ENCODE measurements at regions not wholly inside any gene's neighbourhood (a gene's known extent, or its start where the extent isn't known, plus 50 kb on each side); places are given as distances from the start of the nearest gene placed in this dataset.

GRCh38 chr6:146917979-146918378, 286.2 kb upstream of the STXBP5 start:
- no peaks in the 10 kb centered on the region for H3K36me3 Mint-ChIP-seq
- Histone ChIP-seq H3K27me3 (replicated peaks in 1 of 2; ENCODE audit: control insufficient read depth in 2 of 2, extremely low read depth in 1 of 2, insufficient read depth in 2 of 2, low read length in 1 of 2) (peaks cover 0 to 4% of the 10 kb centered on the region in 2 experiments), H3K27ac (ENCODE audit: low read length) (no peak overlapping the region), H3K9me3 (no peaks in the 10 kb centered on the region), H3K4me3 (ENCODE audit: control insufficient read depth in 1 of 2, extremely low read depth in 1 of 2, low read length in 1 of 2) (no peak overlapping the region), H3K4me1 (ENCODE audit: control insufficient read depth in 1 of 2, extremely low read depth in 1 of 2, insufficient read depth in 2 of 2, low read length in 2 of 2) (no peaks in the 10 kb centered on the region), H3K36me3 (ENCODE audit: control insufficient read depth in 2 of 2, extremely low read depth in 1 of 2, insufficient read depth in 1 of 2, low read length in 1 of 2) (no peaks in the 10 kb centered on the region)
- POLR2A ChIA-PET = no interaction called here
- no peak for DNase-seq
- peaks cover 0 to 5% (median 0%) of the 10 kb centered on the region in 3 donors for H3K4me1 Mint-ChIP-seq
- peaks cover 0 to 4% of the 10 kb centered on the region in 2 donors for H3K27me3 Mint-ChIP-seq
- WGBS (ENCODE audit: insufficient coverage) = no CpG with 5 or more reads among the region's 1 CpG
- no peak overlapping the region for H3K4me3 Mint-ChIP-seq
- CTCF ChIA-PET = no interaction called here
- H3K9me3 Mint-ChIP-seq = no peaks in the 10 kb centered on the region
- no peak for ATAC-seq (replicated peaks in 1 of 4)
- no peak overlapping the region for H3K27ac Mint-ChIP-seq

GRCh38 chr6:146919017-146919416, 285.2 kb upstream of the STXBP5 start:
- H3K27me3 Mint-ChIP-seq = peaks cover 0 to 2% of the 10 kb centered on the region in 2 donors
- no CpG with 5 or more reads among the region's 2 CpGs for WGBS (ENCODE audit: insufficient coverage)
- CTCF ChIA-PET = no interaction called here

GRCh38 chr6:146923205-146923833, 280.9 kb upstream of the STXBP5 start:
- no peaks in the 10 kb centered on the region for H3K9me3 ChIP-seq
- no peak overlapping the region for H3K27ac ChIP-seq (ENCODE audit: low read length)
- no peaks in the 10 kb centered on the region for H3K9me3 Mint-ChIP-seq
- H3K27me3 Mint-ChIP-seq = no peaks in the 10 kb centered on the region
- no peak for ATAC-seq (replicated peaks in 1 of 4)
- no peaks in the 10 kb centered on the region for H3K36me3 Mint-ChIP-seq
- no peaks in the 10 kb centered on the region for H3K4me1 Mint-ChIP-seq
- ChIA-PET POLR2A (no interaction called here), CTCF (interaction anchor here in 1 of 2 donors (0.6 kb wide), 1 partner anchor 61 kb away, joined by 4 read pairs; no protein-coding TSS in a partner anchor)
- DNase-seq = no peak
- no peak overlapping the region for H3K4me3 ChIP-seq (ENCODE audit: control insufficient read depth in 1 of 2, extremely low read depth in 1 of 2, low read length in 1 of 2)
- H3K4me1 ChIP-seq (ENCODE audit: control insufficient read depth in 1 of 2, extremely low read depth in 1 of 2, insufficient read depth in 2 of 2, low read length in 2 of 2) = no peaks in the 10 kb centered on the region
- H3K4me3 Mint-ChIP-seq = no peak overlapping the region
- no peaks in the 10 kb centered on the region for H3K27me3 ChIP-seq (replicated peaks in 1 of 2; ENCODE audit: control insufficient read depth in 2 of 2, extremely low read depth in 1 of 2, insufficient read depth in 2 of 2, low read length in 1 of 2)
- WGBS (ENCODE audit: insufficient coverage) = no CpG with 5 or more reads among the region's 2 CpGs
- H3K36me3 ChIP-seq (ENCODE audit: control insufficient read depth in 2 of 2, extremely low read depth in 1 of 2, insufficient read depth in 1 of 2, low read length in 1 of 2) = no peaks in the 10 kb centered on the region
- H3K27ac Mint-ChIP-seq = no peak overlapping the region

More at GRCh38 chr6:146919017-146919416, 285.2 kb upstream of the STXBP5 start:
- no peaks in the 10 kb centered on the region for H3K9me3 Mint-ChIP-seq
- no peak for ATAC-seq (replicated peaks in 1 of 4)
- POLR2A ChIA-PET = no interaction called here
- H3K36me3 ChIP-seq (ENCODE audit: control insufficient read depth in 2 of 2, extremely low read depth in 1 of 2, insufficient read depth in 1 of 2, low read length in 1 of 2) = no peaks in the 10 kb centered on the region
- peaks cover 0 to under 1% of the 10 kb centered on the region in 2 experiments for H3K27me3 ChIP-seq (replicated peaks in 1 of 2; ENCODE audit: control insufficient read depth in 2 of 2, extremely low read depth in 1 of 2, insufficient read depth in 2 of 2, low read length in 1 of 2)
- no peaks in the 10 kb centered on the region for H3K36me3 Mint-ChIP-seq
- no peak overlapping the region for H3K27ac ChIP-seq (ENCODE audit: low read length)
- H3K4me1 ChIP-seq (ENCODE audit: control insufficient read depth in 1 of 2, extremely low read depth in 1 of 2, insufficient read depth in 2 of 2, low read length in 2 of 2) = no peaks in the 10 kb centered on the region
- H3K4me3 ChIP-seq (ENCODE audit: control insufficient read depth in 1 of 2, extremely low read depth in 1 of 2, low read length in 1 of 2) = no peak overlapping the region
- peaks cover 0 to 3% (median 0%) of the 10 kb centered on the region in 3 donors for H3K4me1 Mint-ChIP-seq
- no peaks in the 10 kb centered on the region for H3K9me3 ChIP-seq
- H3K4me3 Mint-ChIP-seq = no peak overlapping the region
- DNase-seq = no peak
- no peak overlapping the region for H3K27ac Mint-ChIP-seq

- Histone ChIP-seq H3K9me3 (no peaks in the 10 kb centered on the region), H3K36me3 (ENCODE audit: control insufficient read depth in 2 of 2, extremely low read depth in 1 of 2, insufficient read depth in 1 of 2, low read length in 1 of 2) (no peaks in the 10 kb centered on the region), H3K27me3 (replicated peaks in 1 of 2; ENCODE audit: control insufficient read depth in 2 of 2, extremely low read depth in 1 of 2, insufficient read depth in 2 of 2, low read length in 1 of 2) (no peaks in the 10 kb centered on the region), H3K4me1 (ENCODE audit: control insufficient read depth in 1 of 2, extremely low read depth in 1 of 2, insufficient read depth in 2 of 2, low read length in 2 of 2) (no peaks in the 10 kb centered on the region), H3K27ac (ENCODE audit: low read length) (no peak overlapping the region), H3K4me3 (ENCODE audit: control insufficient read depth in 1 of 2, extremely low read depth in 1 of 2, low read length in 1 of 2) (no peak overlapping the region)
- Mint-ChIP-seq H3K9me3 (no peaks in the 10 kb centered on the region), H3K4me3 (no peak overlapping the region), H3K27ac (no peak overlapping the region), H3K27me3 (no peaks in the 10 kb centered on the region), H3K4me1 (no peaks in the 10 kb centered on the region), H3K36me3 (no peaks in the 10 kb centered on the region)
- POLR2A ChIA-PET = no interaction called here
- ATAC-seq (replicated peaks in 1 of 4) (no peak), DNase-seq (no peak)
- 40% methylated on average over 1 of the region's 3 CpGs for WGBS (ENCODE audit: insufficient coverage)
- CTCF ChIA-PET = no interaction called here
Measured at GRCh38 chr6:146925846-146926245, 278.4 kb upstream of the STXBP5 start.

- Histone ChIP-seq H3K27me3 (replicated peaks in 1 of 2; ENCODE audit: control insufficient read depth in 2 of 2, extremely low read depth in 1 of 2, insufficient read depth in 2 of 2, low read length in 1 of 2) (no peaks in the 10 kb centered on the region), H3K9me3 (no peaks in the 10 kb centered on the region), H3K36me3 (ENCODE audit: control insufficient read depth in 2 of 2, extremely low read depth in 1 of 2, insufficient read depth in 1 of 2, low read length in 1 of 2) (no peaks in the 10 kb centered on the region), H3K27ac (ENCODE audit: low read length) (no peak overlapping the region), H3K4me3 (ENCODE audit: control insufficient read depth in 1 of 2, extremely low read depth in 1 of 2, low read length in 1 of 2) (no peak overlapping the region), H3K4me1 (ENCODE audit: control insufficient read depth in 1 of 2, extremely low read depth in 1 of 2, insufficient read depth in 2 of 2, low read length in 2 of 2) (no peaks in the 10 kb centered on the region)
- CTCF ChIA-PET = no interaction called here
- H3K4me1 Mint-ChIP-seq = no peaks in the 10 kb centered on the region
- H3K27ac Mint-ChIP-seq = no peak overlapping the region
- POLR2A ChIA-PET = no interaction called here
- DNase-seq (no peak), ATAC-seq (replicated peaks in 1 of 4) (no peak)
- no peaks in the 10 kb centered on the region for H3K36me3 Mint-ChIP-seq
- H3K27me3 Mint-ChIP-seq = peaks cover 0 to 4% of the 10 kb centered on the region in 2 donors
- no peak overlapping the region for H3K4me3 Mint-ChIP-seq
- WGBS (ENCODE audit: insufficient coverage) = no CpG with 5 or more reads among the region's 2 CpGs
- no peaks in the 10 kb centered on the region for H3K9me3 Mint-ChIP-seq
Measured at GRCh38 chr6:146928503-146928902, 275.7 kb upstream of the STXBP5 start.

- Mint-ChIP-seq H3K36me3 (no peaks in the 10 kb centered on the region), H3K4me1 (no peaks in the 10 kb centered on the region), H3K9me3 (no peaks in the 10 kb centered on the region), H3K27ac (no peak overlapping the region), H3K27me3 (peaks cover 0 to 4% of the 10 kb centered on the region in 2 donors), H3K4me3 (no peak overlapping the region)
- H3K4me3 ChIP-seq (ENCODE audit: control insufficient read depth in 1 of 2, extremely low read depth in 1 of 2, low read length in 1 of 2) = no peak overlapping the region
- peak in 1 of 35 experiments; percentile 14 for DNase-seq
- H3K27me3 ChIP-seq (replicated peaks in 1 of 2; ENCODE audit: control insufficient read depth in 2 of 2, extremely low read depth in 1 of 2, insufficient read depth in 2 of 2, low read length in 1 of 2) = no peaks in the 10 kb centered on the region
- no peak for ATAC-seq (replicated peaks in 1 of 4)
- ChIA-PET POLR2A (no interaction called here), CTCF (interaction anchor here in 1 of 2 donors (1.0 kb wide), 1 partner anchor 352 kb away, joined by 3 read pairs; no protein-coding TSS in a partner anchor)
- no peaks in the 10 kb centered on the region for H3K9me3 ChIP-seq
- WGBS (ENCODE audit: insufficient coverage) = no CpG with 5 or more reads among the region's 1 CpG
- no peak overlapping the region for H3K27ac ChIP-seq (ENCODE audit: low read length)
- no peaks in the 10 kb centered on the region for H3K4me1 ChIP-seq (ENCODE audit: control insufficient read depth in 1 of 2, extremely low read depth in 1 of 2, insufficient read depth in 2 of 2, low read length in 2 of 2)
- no peaks in the 10 kb centered on the region for H3K36me3 ChIP-seq (ENCODE audit: control insufficient read depth in 2 of 2, extremely low read depth in 1 of 2, insufficient read depth in 1 of 2, low read length in 1 of 2)
Measured at GRCh38 chr6:146931214-146931613, 273.0 kb upstream of the STXBP5 start.

- Mint-ChIP-seq H3K4me3 (no peak overlapping the region), H3K4me1 (no peaks in the 10 kb centered on the region), H3K27me3 (peaks cover 4% of the 10 kb centered on the region in 2 donors), H3K36me3 (no peaks in the 10 kb centered on the region), H3K9me3 (peaks cover 0 to 4% (median 0%) of the 10 kb centered on the region in 3 donors), H3K27ac (no peak overlapping the region)
- Histone ChIP-seq H3K27me3 (replicated peaks in 1 of 2; ENCODE audit: control insufficient read depth in 2 of 2, extremely low read depth in 1 of 2, insufficient read depth in 2 of 2, low read length in 1 of 2) (no peaks in the 10 kb centered on the region), H3K36me3 (ENCODE audit: control insufficient read depth in 2 of 2, extremely low read depth in 1 of 2, insufficient read depth in 1 of 2, low read length in 1 of 2) (no peaks in the 10 kb centered on the region), H3K4me1 (ENCODE audit: control insufficient read depth in 1 of 2, extremely low read depth in 1 of 2, insufficient read depth in 2 of 2, low read length in 2 of 2) (no peaks in the 10 kb centered on the region), H3K4me3 (ENCODE audit: control insufficient read depth in 1 of 2, extremely low read depth in 1 of 2, low read length in 1 of 2) (no peak overlapping the region), H3K27ac (ENCODE audit: low read length) (no peak overlapping the region), H3K9me3 (no peaks in the 10 kb centered on the region)
- ChIA-PET CTCF (no interaction called here), POLR2A (no interaction called here)
- ATAC-seq (replicated peaks in 1 of 4) (no peak), DNase-seq (no peak)
- 100% methylated on average over 1 of the region's 1 CpG for WGBS (ENCODE audit: insufficient coverage)
Measured at GRCh38 chr6:146937316-146937715, 266.9 kb upstream of the STXBP5 start.
